Heart left ventricle (tissue), 16 donors: ENCODE measurements at regions not wholly inside any gene's neighbourhood (a gene's known extent, or its start where the extent isn't known, plus 50 kb on each side); places are given as distances from the start of the nearest gene placed in this dataset.
"Not testable (repeated sequence)": the region's sequence is repeated elsewhere in the genome, so short reads cannot be mapped to it uniquely, and the experiment has no call there.

Experiments used
- ATAC-seq, 4 donors: fragments of 200-7000 bp; cut with Tn5 transposase; one replicate each; pipeline ENCODE4 v1.9.1; 2020 to 2022; ENCODE audit warnings: moderate library complexity in 4 of 4, mild to moderate bottlenecking in 3 of 4, moderate number of reproducible peaks in 1 of 4
- DNase-seq, 5 donors: peaks; one replicate each; pipeline ENCODE4 v3.0.0-alpha.2; 2020
- H3K27ac ChIP-seq, 12 donors: fragments of 200-600 bp; sonication (generic) in 4 of 12; one replicate each; pipeline versions ENCODE4 v1.5.0 to v1.8.0; 2016 to 2022; ENCODE audit warnings: mild to moderate bottlenecking in 2 of 12
- H3K27me3 ChIP-seq, 9 donors: fragments of 200-600 bp; sonication (generic) in 2 of 9; one replicate each; pipeline versions ENCODE4 v1.5.1 to v1.8.0; 2016 to 2022; ENCODE audit warnings: mild to moderate bottlenecking in 3 of 9
- H3K36me3 ChIP-seq, 9 donors: fragments of 200-600 bp; sonication (generic) in 2 of 9; one replicate each; pipeline versions ENCODE4 v1.5.0 to v1.8.0; 2018 to 2022; ENCODE audit warnings: mild to moderate bottlenecking in 2 of 9
- H3K4me1 ChIP-seq, 12 donors: fragments of 200-600 bp; sonication (generic) in 4 of 12; one replicate each; pipeline versions ENCODE4 v1.5.0 to v1.8.0; 2016 to 2022; ENCODE audit warnings: mild to moderate bottlenecking in 3 of 12
- H3K4me3 ChIP-seq, 12 donors: fragments of 200-600 bp; sonication (generic) in 4 of 12; one replicate each; pipeline versions ENCODE4 v1.5.0 to v1.8.0; 2017 to 2022; ENCODE audit warnings: mild to moderate bottlenecking in 9 of 12, moderate library complexity in 4 of 12
- H3K9me3 ChIP-seq, 12 donors: fragments of 200-600 bp; sonication (generic) in 4 of 12; one replicate each; pipeline versions ENCODE4 v1.5.0 to v1.8.0; 2016 to 2022; ENCODE audit warnings: mild to moderate bottlenecking in 1 of 12
- POLR2A ChIP-seq, 2 donors: fragments of 450-650 bp; IDR thresholded peaks; one replicate each; pipeline ENCODE4 v1.6.1; 2017; ENCODE audit warnings: antibody characterized with exemption in 2 of 2, mild to moderate bottlenecking in 2 of 2, moderate library complexity in 2 of 2
- WGBS, 4 donors: extraction: QIAGEN DNeasy Blood & Tissue Kit in 2 of 4; methylation state at CpG; one replicate each; pipeline versions ENCODE4 v1.1.5 to v1.1.7; 2013 to 2018; 5-methylcytosine and 5-hydroxymethylcytosine counted together
- intact Hi-C, 10 donors: fragments of 100-400 bp; cut with DNase I; formaldehyde crosslinking; loops; one replicate each; pipeline versions ENCODE4 v1.11.1 to v1.14.2; 2022
- TF ChIP-seq, protein P1 (sequence below), 12 donors: fragments of 200-600 bp; sonication (generic) in 4 of 12; IDR thresholded peaks; one replicate each; pipeline versions ENCODE4 v1.5.0 to v1.8.0; 2018 to 2022; ENCODE audit warnings: antibody characterized with exemption in 12 of 12, mild to moderate bottlenecking in 5 of 12
- donor health status: ischemic (EF 13 %, LVEDD 7.1; RV severe dilation, severe dysfunction).
- donor health status: healthy with polysubstance abuse.
- donor health status: DM: no; HTN: yes; CAD: no.
- donor health status: DM: no; HTN: no; CAD: no.
- donor health status: ischemic (EF 25% LVEDD 6.9; RV normal size, moderate dysfunction).
- donor health status: ischemic (EF 25% LVEDD 5.7; RV mildly dilated, moderate dysfunction).
- donor health status: healthy.
- donor health status: DM: yes; HTN: yes; CAD: no.
- donor health status: ischemic (EF 35%, LVEDD 5.7; RV mildly dilated, moderate dysfunction).
- donor health status: nonischemic (EF 11% LVEDD 7.7; RV severe dilation, severe dysfunction).
- donor health status: DM: yes; HTN: yes; CAD: no.
- donor health status: PGD.
- donor health status: ischemic (EF 29% LVEDD 5.4; RV normal size, mild dysfunction).
- donor health status: nonischemic (EF 23%, LVEDD 6.1; RV moderate dilation, normal function).

DNA sequence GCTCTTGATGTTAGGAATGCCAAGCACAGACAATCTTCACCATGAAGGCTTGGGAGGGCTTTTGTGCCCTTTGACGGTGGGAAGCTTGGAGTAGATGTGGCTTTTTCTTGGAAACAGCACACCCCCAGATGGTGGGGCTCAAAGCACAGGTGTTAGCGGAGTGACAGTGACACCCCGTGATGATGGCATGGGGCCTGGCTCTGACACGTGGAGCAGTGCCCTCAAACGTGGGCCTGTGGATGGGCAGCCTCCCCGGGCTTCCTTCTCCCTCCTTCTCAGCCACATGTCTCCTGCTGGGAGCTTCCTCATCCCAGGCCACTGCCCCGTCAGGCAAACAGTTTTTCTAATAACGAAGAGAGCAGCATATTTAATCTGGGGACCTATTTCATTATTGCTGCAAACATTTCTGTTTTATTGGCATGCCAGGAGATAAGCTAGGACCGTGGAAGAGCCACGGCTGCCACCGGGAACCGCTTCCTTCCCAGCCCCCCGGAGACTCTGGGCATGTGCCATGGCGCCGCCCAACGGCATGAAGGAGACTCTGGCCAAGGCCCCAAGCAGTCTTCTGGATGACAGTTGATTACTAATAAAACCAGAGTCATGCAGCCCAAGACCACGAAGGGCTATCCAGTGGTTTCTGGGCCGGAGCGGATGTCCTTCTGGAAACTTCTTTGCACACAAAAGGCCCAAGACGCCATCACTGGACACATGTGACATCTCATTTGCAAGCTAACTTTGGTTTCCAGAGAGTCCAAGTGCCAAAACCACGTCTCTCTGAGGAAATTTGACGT lies 280.3 kb upstream of the FOXF1 start:
- 89 to 92% (median 90%) methylated on average over 19 to 22 of the region's 22 CpGs for WGBS, 4 donors
- Histone ChIP-seq H3K27ac (no peak overlapping the region), H3K4me1 (no peaks in the 10 kb centered on the region), H3K9me3 (no peaks in the 10 kb centered on the region), H3K36me3 (no peaks in the 10 kb centered on the region), H3K27me3 (peaks cover 0 to 27% (median 0%) of the 10 kb centered on the region in 9 donors), H3K4me3 (no peak overlapping the region)
- no peak for TF ChIP-seq POLR2A (IDR thresholded peaks at IDR 0.05)
- ATAC-seq: no peak
- no peak for DNase-seq
- intact Hi-C loops: no loop called here

DNA sequence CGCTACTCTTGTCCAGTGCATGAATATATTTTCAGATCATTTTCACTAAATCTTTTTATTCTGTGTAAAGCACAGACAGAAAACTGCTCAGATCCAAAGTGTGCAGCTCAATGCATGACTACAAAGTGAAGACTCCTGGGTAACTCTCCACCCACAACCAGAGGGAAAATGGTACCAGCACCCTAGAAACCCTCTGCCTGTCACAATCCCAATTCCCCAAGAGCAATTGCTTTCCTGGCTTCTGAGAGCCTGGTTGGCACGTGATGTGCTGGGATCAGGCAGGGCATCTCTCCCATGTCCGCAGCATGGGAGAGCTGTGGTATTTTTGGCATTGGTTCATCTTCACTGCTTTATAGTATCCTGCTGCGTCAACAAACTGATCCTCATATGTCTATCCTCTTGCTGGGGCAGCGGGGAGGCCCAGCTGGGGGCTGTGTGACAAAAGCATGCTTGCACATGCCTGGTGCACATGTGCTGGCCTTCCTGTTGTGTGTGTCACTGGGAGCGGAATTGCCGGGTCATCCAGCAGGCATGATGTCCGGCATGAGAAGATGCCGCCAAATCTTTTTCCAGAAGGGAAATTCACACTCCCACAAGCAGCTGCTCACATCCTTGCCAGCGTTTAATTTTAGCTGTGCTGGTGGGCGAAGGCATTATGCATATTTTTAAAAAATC lies 278.9 kb upstream of the FOXF1 start:
- ATAC-seq: peak in 1 of 4 donors; percentile 18
- 60 to 77% (median 65%) methylated on average over 11 of the region's 11 CpGs for WGBS, 4 donors
- no peaks in the 10 kb centered on the region for H3K4me1 ChIP-seq
- no peak overlapping the region for H3K4me3 ChIP-seq
- H3K9me3 ChIP-seq: no peaks in the 10 kb centered on the region
- intact Hi-C loops: no loop called here
- peaks cover 0 to 24% (median 0%) of the 10 kb centered on the region in 9 donors for H3K27me3 ChIP-seq
- H3K36me3 ChIP-seq: no peaks in the 10 kb centered on the region
- no peak overlapping the region for H3K27ac ChIP-seq
- no peak for DNase-seq
- TF ChIP-seq POLR2A (IDR thresholded peaks at IDR 0.05): no peak
- TF ChIP-seq, protein P1, sequence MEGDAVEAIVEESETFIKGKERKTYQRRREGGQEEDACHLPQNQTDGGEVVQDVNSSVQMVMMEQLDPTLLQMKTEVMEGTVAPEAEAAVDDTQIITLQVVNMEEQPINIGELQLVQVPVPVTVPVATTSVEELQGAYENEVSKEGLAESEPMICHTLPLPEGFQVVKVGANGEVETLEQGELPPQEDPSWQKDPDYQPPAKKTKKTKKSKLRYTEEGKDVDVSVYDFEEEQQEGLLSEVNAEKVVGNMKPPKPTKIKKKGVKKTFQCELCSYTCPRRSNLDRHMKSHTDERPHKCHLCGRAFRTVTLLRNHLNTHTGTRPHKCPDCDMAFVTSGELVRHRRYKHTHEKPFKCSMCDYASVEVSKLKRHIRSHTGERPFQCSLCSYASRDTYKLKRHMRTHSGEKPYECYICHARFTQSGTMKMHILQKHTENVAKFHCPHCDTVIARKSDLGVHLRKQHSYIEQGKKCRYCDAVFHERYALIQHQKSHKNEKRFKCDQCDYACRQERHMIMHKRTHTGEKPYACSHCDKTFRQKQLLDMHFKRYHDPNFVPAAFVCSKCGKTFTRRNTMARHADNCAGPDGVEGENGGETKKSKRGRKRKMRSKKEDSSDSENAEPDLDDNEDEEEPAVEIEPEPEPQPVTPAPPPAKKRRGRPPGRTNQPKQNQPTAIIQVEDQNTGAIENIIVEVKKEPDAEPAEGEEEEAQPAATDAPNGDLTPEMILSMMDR (IDR thresholded peaks at IDR 0.05): no peak

DNA sequence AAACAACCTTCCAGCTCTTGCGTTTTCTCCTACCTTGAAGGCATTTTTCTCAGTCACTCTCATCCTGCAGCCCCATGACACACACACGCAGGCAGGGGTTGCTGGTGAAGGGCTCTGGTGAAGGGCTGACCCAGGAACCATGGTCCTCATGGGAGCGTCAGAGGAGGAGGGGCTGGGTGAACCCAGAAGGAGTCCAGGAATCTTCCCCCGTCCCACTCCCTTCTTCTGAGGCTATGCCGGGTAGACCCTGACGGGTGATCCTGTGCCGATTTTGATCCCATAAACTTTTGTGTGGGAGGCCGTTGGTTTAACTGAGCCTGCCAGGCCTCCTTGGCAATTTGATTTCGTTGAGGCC lies 278.4 kb upstream of the FOXF1 start:
- WGBS, 4 donors: 78 to 87% (median 80%) methylated on average over 8 to 9 of the region's 9 CpGs
- no peak overlapping the region for H3K4me3 ChIP-seq

DNA sequence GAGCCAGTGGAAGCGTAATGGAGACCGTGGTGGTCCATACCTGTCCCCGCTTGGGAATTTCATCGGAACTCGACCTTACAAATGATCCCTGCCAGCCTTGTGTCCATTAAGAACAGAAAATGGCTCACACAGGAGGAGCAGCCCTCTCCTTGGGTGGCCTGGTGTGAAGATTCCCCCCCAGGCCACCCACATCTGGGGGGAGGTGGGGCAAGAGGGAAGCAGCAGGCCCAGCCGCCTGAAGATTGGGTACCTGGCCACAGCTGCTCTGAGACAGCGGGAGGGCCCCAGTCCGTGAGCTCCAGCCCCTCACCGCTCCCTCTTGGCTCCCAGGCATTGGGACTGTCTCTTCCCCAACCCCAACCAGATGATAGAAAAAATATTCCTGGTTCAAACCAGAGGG lies 277.8 kb upstream of the FOXF1 start:
- Histone ChIP-seq H3K4me3 (no peak overlapping the region), H3K27ac (no peak overlapping the region), H3K9me3 (no peaks in the 10 kb centered on the region), H3K27me3 (peaks cover 0 to 24% (median 0%) of the 10 kb centered on the region in 9 donors), H3K36me3 (no peaks in the 10 kb centered on the region), H3K4me1 (no peaks in the 10 kb centered on the region)
- ATAC-seq: no peak
- intact Hi-C loops: no loop called here
- DNase-seq: no peak
- WGBS, 4 donors: 94 to 100% (median 97%) methylated on average over 1 to 9 of the region's 9 CpGs
- TF ChIP-seq, protein P1 (IDR thresholded peaks at IDR 0.05): no peak
- TF ChIP-seq POLR2A (IDR thresholded peaks at IDR 0.05): no peak

More for the DNA sequence above, 278.4 kb upstream of the FOXF1 start:
- TF ChIP-seq, protein P1 (IDR thresholded peaks at IDR 0.05): no peak
- TF ChIP-seq POLR2A (IDR thresholded peaks at IDR 0.05): no peak
- Histone ChIP-seq H3K27ac (no peak overlapping the region), H3K36me3 (no peaks in the 10 kb centered on the region), H3K4me1 (no peaks in the 10 kb centered on the region), H3K9me3 (no peaks in the 10 kb centered on the region), H3K27me3 (peaks cover 0 to 24% (median 0%) of the 10 kb centered on the region in 9 donors)
- no peak for ATAC-seq
- intact Hi-C loops: no loop called here
- DNase-seq: no peak

DNA sequence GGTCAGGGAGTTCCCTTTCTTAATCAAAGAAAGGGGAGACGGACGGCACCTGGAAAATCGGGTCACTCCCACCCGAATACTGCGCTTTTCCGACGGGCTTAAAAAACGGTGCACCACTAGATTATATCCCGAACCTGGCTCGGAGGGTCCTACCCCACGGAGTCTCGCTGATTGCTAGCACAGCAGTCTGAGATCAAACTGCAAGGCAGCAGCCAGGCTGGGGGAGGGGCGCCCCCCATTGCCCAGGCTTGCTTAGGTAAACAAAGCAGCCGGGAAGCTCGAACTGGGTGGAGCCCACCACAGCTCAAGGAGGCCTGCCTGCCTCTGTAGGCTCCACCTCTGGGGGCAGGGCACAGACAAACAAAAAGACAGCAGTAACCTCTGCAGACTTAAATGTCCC lies 276.8 kb upstream of the FOXF1 start:
- 74 to 92% (median 79%) methylated on average over 5 to 15 of the region's 15 CpGs for WGBS, 4 donors
- DNase-seq, H3K4me3 ChIP-seq, H3K36me3 ChIP-seq, intact Hi-C loops, H3K27ac ChIP-seq, H3K4me1 ChIP-seq, ATAC-seq, H3K9me3 ChIP-seq: not testable (repeated sequence)
- H3K27me3 ChIP-seq: peaks cover 0 to 24% (median 0%) of the 10 kb centered on the region in 9 donors
